ENCODE measurements at regions not wholly inside any gene's neighbourhood (a gene's known extent, or its start where the extent isn't known, plus 50 kb on each side); places are given as distances from the start of the nearest gene placed in this dataset.

GRCh38 chr11:13216019-13216710 is 61.4 kb upstream of the BMAL1 start:
- TF ChIP-seq, protein P1, sequence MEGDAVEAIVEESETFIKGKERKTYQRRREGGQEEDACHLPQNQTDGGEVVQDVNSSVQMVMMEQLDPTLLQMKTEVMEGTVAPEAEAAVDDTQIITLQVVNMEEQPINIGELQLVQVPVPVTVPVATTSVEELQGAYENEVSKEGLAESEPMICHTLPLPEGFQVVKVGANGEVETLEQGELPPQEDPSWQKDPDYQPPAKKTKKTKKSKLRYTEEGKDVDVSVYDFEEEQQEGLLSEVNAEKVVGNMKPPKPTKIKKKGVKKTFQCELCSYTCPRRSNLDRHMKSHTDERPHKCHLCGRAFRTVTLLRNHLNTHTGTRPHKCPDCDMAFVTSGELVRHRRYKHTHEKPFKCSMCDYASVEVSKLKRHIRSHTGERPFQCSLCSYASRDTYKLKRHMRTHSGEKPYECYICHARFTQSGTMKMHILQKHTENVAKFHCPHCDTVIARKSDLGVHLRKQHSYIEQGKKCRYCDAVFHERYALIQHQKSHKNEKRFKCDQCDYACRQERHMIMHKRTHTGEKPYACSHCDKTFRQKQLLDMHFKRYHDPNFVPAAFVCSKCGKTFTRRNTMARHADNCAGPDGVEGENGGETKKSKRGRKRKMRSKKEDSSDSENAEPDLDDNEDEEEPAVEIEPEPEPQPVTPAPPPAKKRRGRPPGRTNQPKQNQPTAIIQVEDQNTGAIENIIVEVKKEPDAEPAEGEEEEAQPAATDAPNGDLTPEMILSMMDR (IDR thresholded peaks at IDR 0.05; ENCODE audit: low read length) = no peak
- no peak for TF ChIP-seq EZH2 (IDR thresholded peaks at IDR 0.05; ENCODE audit: borderline replicate concordance, low read length)

All from OCI-LY1 (cell line).